H9 (cell line): ENCODE measurements at regions not wholly inside any gene's neighbourhood (a gene's known extent, or its start where the extent isn't known, plus 50 kb on each side); places are given as distances from the start of the nearest gene placed in this dataset.

Experiments used
- DNase-seq: peaks from one replicate; pipeline ENCODE4 v3.0.0-alpha.2; 2017
- H2AFZ ChIP-seq: one replicate; pipeline ENCODE4 v1.6.1; 2013; ENCODE audit warnings: mild to moderate bottlenecking, low read length, control low read depth, moderate library complexity
- H2AK5ac ChIP-seq: 2 replicates; pipeline ENCODE4 v1.6.1; 2013; ENCODE audit warnings: low read length, control low read depth, mixed read lengths; ENCODE audit not compliant: insufficient read length
- H2BK120ac ChIP-seq: one replicate; pipeline ENCODE4 v1.6.1; 2013; ENCODE audit warnings: low read depth, mild to moderate bottlenecking, low read length, control low read depth, inconsistent platforms; ENCODE audit not compliant: poor library complexity, severe bottlenecking
- H2BK12ac ChIP-seq: 2 replicates; pipeline ENCODE4 v1.6.1; 2013; ENCODE audit warnings: low read length, control low read depth, mixed read lengths, low read depth; ENCODE audit not compliant: insufficient read length
- H2BK15ac ChIP-seq: 2 replicates; pipeline ENCODE4 v1.6.1; 2013; ENCODE audit warnings: low read depth, low read length, control low read depth
- H2BK20ac ChIP-seq: one replicate; pipeline ENCODE4 v1.6.1; 2013; ENCODE audit warnings: low read depth, mild to moderate bottlenecking, low read length, control low read depth, inconsistent platforms; ENCODE audit not compliant: poor library complexity, severe bottlenecking
- H2BK5ac ChIP-seq: 2 replicates; pipeline ENCODE4 v1.6.1; 2013; ENCODE audit warnings: low read length, control low read depth, mixed read lengths; ENCODE audit not compliant: insufficient read length
- H3K14ac ChIP-seq: 2 replicates; pipeline ENCODE4 v1.6.1; 2013; ENCODE audit warnings: low read length, control low read depth; ENCODE audit not compliant: insufficient read depth
- H3K18ac ChIP-seq: 2 replicates; pipeline ENCODE4 v1.6.1; 2013; ENCODE audit warnings: low read depth, mild to moderate bottlenecking, mixed read lengths, low read length, control low read depth; ENCODE audit not compliant: insufficient read length
- H3K23ac ChIP-seq: 2 replicates; pipeline ENCODE4 v1.6.1; 2013; ENCODE audit warnings: low read length, control low read depth, mixed read lengths, low read depth; ENCODE audit not compliant: insufficient read length
- H3K23me2 ChIP-seq: 2 replicates; pipeline ENCODE4 v1.6.1; 2013; ENCODE audit warnings: low read depth, mild to moderate bottlenecking, mixed read lengths, low read length, control low read depth; ENCODE audit not compliant: insufficient read length, poor library complexity, severe bottlenecking
- H3K27ac ChIP-seq: 2 replicates; pipeline ENCODE4 v1.5.1; 2013; ENCODE audit warnings: low read length, control low read depth, mixed read lengths, low read depth; ENCODE audit not compliant: insufficient read length
- H3K27me3 ChIP-seq: 2 replicates; pipeline ENCODE4 v1.6.1; 2013; ENCODE audit warnings: low read length, control low read depth, inconsistent platforms; ENCODE audit not compliant: insufficient read depth
- H3K4ac ChIP-seq: 2 replicates; pipeline ENCODE4 v1.6.1; 2013; ENCODE audit warnings: low read depth, mild to moderate bottlenecking, control low read depth, inconsistent platforms, low read length, moderate library complexity
- H3K4me1 ChIP-seq: 2 replicates; pipeline ENCODE4 v1.6.1; 2013; ENCODE audit warnings: low read length, control low read depth, inconsistent platforms; ENCODE audit not compliant: insufficient read depth
- H3K4me2 ChIP-seq: 2 replicates; pipeline ENCODE4 v1.6.1; 2013; ENCODE audit warnings: low read length, control low read depth, mixed read lengths; ENCODE audit not compliant: insufficient read length, insufficient read depth
- H3K56ac ChIP-seq: 2 replicates; pipeline ENCODE4 v1.6.1; 2013; ENCODE audit warnings: low read depth, mild to moderate bottlenecking, mixed read lengths, low read length, control low read depth; ENCODE audit not compliant: insufficient read length
- H3K79me1 ChIP-seq: 2 replicates; pipeline ENCODE4 v1.6.1; 2013; ENCODE audit warnings: low read depth, mild to moderate bottlenecking, moderate library complexity, low read length, control low read depth, inconsistent platforms; ENCODE audit not compliant: insufficient read depth, poor library complexity, severe bottlenecking
- H3K79me2 ChIP-seq: 2 replicates; pipeline ENCODE4 v1.6.1; 2013; ENCODE audit warnings: low read length, control low read depth, inconsistent platforms; ENCODE audit not compliant: insufficient read depth
- H3K9ac ChIP-seq: 2 replicates; pipeline ENCODE4 v1.6.1; 2013; ENCODE audit warnings: low read length, control low read depth, mixed read lengths; ENCODE audit not compliant: insufficient read length; ENCODE audit errors: extremely low read depth
- H3K9me3 ChIP-seq: one replicate; pipeline ENCODE4 v1.6.1; 2013; ENCODE audit warnings: low read depth, low read length, inconsistent platforms; ENCODE audit not compliant: control insufficient read depth
- H3T11ph ChIP-seq: one replicate; pipeline ENCODE4 v1.6.1; 2013; ENCODE audit warnings: mild to moderate bottlenecking, low read length, control low read depth, inconsistent platforms
- H4K20me1 ChIP-seq: one replicate; pipeline ENCODE4 v1.6.1; 2013; ENCODE audit not compliant: control insufficient read depth, insufficient read length, insufficient read depth
- H4K5ac ChIP-seq: 2 replicates; pipeline ENCODE4 v1.6.1; 2013; ENCODE audit warnings: low read depth, mild to moderate bottlenecking, mixed read lengths, low read length, control low read depth; ENCODE audit not compliant: insufficient read length
- H4K8ac ChIP-seq: replicated peaks from 2 replicates; pipeline ENCODE4 v1.6.1; 2013; ENCODE audit warnings: low read length, control low read depth, mixed read lengths, low read depth; ENCODE audit not compliant: insufficient read length
- H4K91ac ChIP-seq: 2 replicates; pipeline ENCODE4 v1.6.1; 2013; ENCODE audit warnings: low read depth, mild to moderate bottlenecking, moderate library complexity, mixed read lengths, low read length, control low read depth; ENCODE audit not compliant: insufficient read length
- H3K27ac Mint-ChIP-seq, 3 experiments: 2 replicates in 2 of 3; 3 replicates in 1 of 3; pipeline ENCODE4 v1.8.0; 2020 to 2021; ENCODE audit warnings: mixed read lengths in 3 of 3, mild to moderate bottlenecking in 1 of 3, moderate library complexity in 1 of 3
- H3K27me3 Mint-ChIP-seq: 2 replicates; pipeline ENCODE4 v1.8.0; 2021; ENCODE audit warnings: low read depth, mild to moderate bottlenecking, moderate library complexity, mixed read lengths
- H3K36me3 Mint-ChIP-seq, 3 experiments: 2 replicates in 2 of 3; 3 replicates in 1 of 3; pipeline ENCODE4 v1.8.0; 2020 to 2021; ENCODE audit warnings: low read depth in 3 of 3, mixed read lengths in 3 of 3; ENCODE audit not compliant: insufficient read depth in 1 of 3
- H3K4me1 Mint-ChIP-seq, 2 experiments: 2 replicates each; pipeline ENCODE4 v1.8.0; 2020; ENCODE audit warnings: mixed read lengths in 2 of 2
- H3K4me3 Mint-ChIP-seq, 2 experiments: 2 replicates in 1 of 2; 3 replicates in 1 of 2; pipeline ENCODE4 v1.8.0; 2020 to 2021; ENCODE audit warnings: mild to moderate bottlenecking in 2 of 2, mixed read lengths in 2 of 2, moderate library complexity in 1 of 2
- H3K9me3 Mint-ChIP-seq, 2 experiments: 2 replicates in 1 of 2; 3 replicates in 1 of 2; pipeline ENCODE4 v1.8.0; 2020; ENCODE audit warnings: mild to moderate bottlenecking in 2 of 2, mixed read lengths in 2 of 2, moderate library complexity in 1 of 2
- CTCF ChIP-seq: fragments of 200-600 bp; sonication (generic); conservative IDR thresholded peaks from 3 replicates; pipeline ENCODE4 v1.8.0; 2021; ENCODE audit warnings: antibody characterized with exemption, mild to moderate bottlenecking
- WGBS: extraction: QIAGEN DNeasy Blood & Tissue Kit; methylation state at CpG from one replicate; pipeline ENCODE4 v1.1.7; 2013; ENCODE audit warnings: missing lambda C conversion rate, low lambda C conversion rate, mixed read lengths; ENCODE audit not compliant: insufficient read length; ENCODE audit errors: extremely low coverage; 5-methylcytosine and 5-hydroxymethylcytosine counted together

DNA sequence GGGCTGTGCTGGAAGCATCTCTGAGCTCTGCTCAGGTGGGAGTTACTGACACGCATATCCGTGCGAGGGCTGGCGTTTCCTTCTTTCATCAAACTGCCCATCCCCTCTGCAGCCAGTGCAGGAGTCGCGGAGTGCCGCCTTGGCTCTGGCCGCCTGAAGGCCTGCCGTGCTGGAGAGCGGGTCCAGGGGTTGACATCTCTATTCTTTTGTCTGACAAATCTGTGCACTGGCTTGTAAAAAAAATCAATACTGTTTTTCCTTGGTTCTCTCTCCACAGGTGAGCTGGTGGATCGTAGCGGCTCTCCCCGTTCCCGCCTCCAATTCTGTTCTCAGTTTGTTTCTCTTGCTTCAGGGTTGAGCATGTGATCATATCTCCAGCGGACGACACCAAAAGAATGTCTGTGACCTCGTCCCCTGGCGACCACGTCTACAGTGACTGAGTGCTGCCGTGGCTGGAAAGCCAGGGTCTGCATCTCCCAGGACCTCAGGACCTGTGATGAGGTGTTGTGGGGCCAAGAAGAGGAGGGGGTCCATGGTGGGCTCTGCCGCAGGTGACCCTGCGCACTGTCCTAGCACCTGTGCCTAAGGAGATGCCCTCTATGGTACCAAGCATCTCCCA lies 214.3 kb upstream of the IRX4 start:
- Histone ChIP-seq H3K27ac (no peak overlapping the region), H2BK20ac (no peak overlapping the region), H3K4me1 (no peaks in the 10 kb centered on the region; the same call in 1 of the 2 replicates), H4K20me1 (no peaks in the 10 kb centered on the region), H3K79me1 (no peaks in the 10 kb centered on the region), H3K27me3 (no peaks in the 10 kb centered on the region), H2BK5ac (no peak overlapping the region), H3K9ac (no peak overlapping the region), H3K23me2 (no peaks in the 10 kb centered on the region), H4K5ac (no peak overlapping the region), H3K56ac (no peak overlapping the region), H2BK12ac (no peak overlapping the region), H2BK15ac (no peak overlapping the region), H3K23ac (no peak overlapping the region), H3K4ac (no peak overlapping the region), H4K8ac (no peak overlapping the region), H3T11ph (no peak overlapping the region), H2BK120ac (no peak overlapping the region), H3K14ac (no peak overlapping the region), H3K18ac (no peak overlapping the region), H3K9me3 (no peaks in the 10 kb centered on the region), H3K4me2 (no peak overlapping the region), H2AK5ac (no peak overlapping the region), H2AFZ (no peak overlapping the region), H3K79me2 (0 out of 2 replicates have a peak, but pooled peaks cover under 1% of the 10 kb centered on the region), H4K91ac (peak overlapping the region; percentile 19)
- Mint-ChIP-seq H3K4me3 (no peak overlapping the region), H3K9me3 (no peaks in the 10 kb centered on the region), H3K4me1 (no peaks in the 10 kb centered on the region), H3K36me3 (no peaks in the 10 kb centered on the region), H3K27me3 (peaks cover 8% of the 10 kb centered on the region), H3K27ac (peak overlapping the region in 1 of 3 experiments; percentile 90; a peak in 1 of 7 replicates)
- TF ChIP-seq CTCF = no peak
- DNase-seq = no peak
- no CpG with 5 or more reads among the region's 22 CpGs for WGBS
